Panc1 (cell line): ENCODE measurements at regions not wholly inside any gene's neighbourhood (a gene's known extent, or its start where the extent isn't known, plus 50 kb on each side); places are given as distances from the start of the nearest gene placed in this dataset.

Source experiments
- ATAC-seq: fragments of 200-7000 bp; cut with Tn5 transposase; 2 replicates; pipeline ENCODE4 v1.9.1; 2020; ENCODE audit warnings: mild to moderate bottlenecking, moderate library complexity
- BruUV-seq: library from RNA; stranded (reverse); fragments of 400-500 nt; replicated peaks from 2 replicates; lab custom pipeline; 2021; lab: Mats Ljungman, UMichigan
- CTCF ChIA-PET: fragments of 300-600 bp; sonication (Branson Sonifier 250); formaldehyde crosslinking; loops from one replicate; lab custom pipeline; 2022; ENCODE audit warnings: antibody characterized with exemption; lab: Charles Lee
- POLR2A ChIA-PET: fragments of 300-600 bp; sonication (Branson Sonifier 250); formaldehyde crosslinking; loops from one replicate; lab custom pipeline; 2022; ENCODE audit warnings: antibody characterized with exemption; lab: Charles Lee
- DNase-seq: peaks from one replicate; pipeline ENCODE4 v3.0.0-alpha.2; 2010; ENCODE audit warnings: low read depth, low spot score
- H3K27ac ChIP-seq: 2 replicates; pipeline ENCODE4 v1.5.1; 2011; ENCODE audit warnings: mild to moderate bottlenecking, low read length, inconsistent platforms
- H3K27me3 ChIP-seq: fragments of 200-500 bp; sonication (Bioruptor generic); 2 replicates; pipeline ENCODE4 v1.6.0; 2014; ENCODE audit warnings: low read length, inconsistent platforms; ENCODE audit not compliant: control insufficient read depth, insufficient read depth
- H3K36me3 ChIP-seq: fragments of 200-500 bp; sonication (Bioruptor generic); 2 replicates; pipeline ENCODE4 v1.5.1; 2014; ENCODE audit warnings: inconsistent platforms, mild to moderate bottlenecking, low read length, moderate library complexity; ENCODE audit not compliant: control insufficient read depth, insufficient read depth
- H3K4me1 ChIP-seq: 2 replicates; pipeline ENCODE4 v1.5.1; 2011; ENCODE audit warnings: inconsistent platforms, mild to moderate bottlenecking, low read length, moderate library complexity; ENCODE audit not compliant: control insufficient read depth, insufficient read depth
- H3K4me3 ChIP-seq, 2 experiments: 2 replicates each; pipeline ENCODE4 v1.5.1; 2011 to 2012; ENCODE audit warnings: low read depth in 2 of 2, low read length in 2 of 2, mild to moderate bottlenecking in 2 of 2, inconsistent platforms in 1 of 2, moderate library complexity in 1 of 2
- H3K9me3 ChIP-seq: fragments of 200-500 bp; sonication (Bioruptor generic); 2 replicates; pipeline ENCODE4 v1.5.1; 2014; ENCODE audit warnings: low read depth, mild to moderate bottlenecking, inconsistent platforms, low read length, moderate library complexity; ENCODE audit not compliant: control insufficient read depth, insufficient read depth
- POLR2AphosphoS5 ChIP-seq: IDR thresholded peaks from 2 replicates; pipeline ENCODE4 v1.6.1; 2012; ENCODE audit warnings: mild to moderate bottlenecking, low read depth, low read length, moderate library complexity
- REST ChIP-seq, 2 experiments: IDR thresholded peaks; 2 replicates each; pipeline ENCODE4 v1.6.1; 2011 to 2012; ENCODE audit warnings: low read depth in 2 of 2, control low read depth in 1 of 2, low read length in 1 of 2, mild to moderate bottlenecking in 1 of 2, moderate library complexity in 1 of 2; ENCODE audit not compliant: insufficient read depth in 1 of 2
- SIN3A ChIP-seq: IDR thresholded peaks from 2 replicates; pipeline ENCODE4 v1.6.1; 2012; ENCODE audit warnings: low read depth, mild to moderate bottlenecking, low read length, moderate library complexity, borderline replicate concordance; ENCODE audit not compliant: insufficient read depth
- TCF7L2 ChIP-seq: IDR thresholded peaks from 2 replicates; pipeline ENCODE4 v1.6.1; 2011; ENCODE audit warnings: mild to moderate bottlenecking, low read depth, low read length, inconsistent platforms
- in situ Hi-C: cut with HindIII; loops from 2 replicates; pipeline ENCODE4 v1.10.0; 2016; ENCODE audit warnings: low sequenced_read_pairs, low pct_unique_long_range_greater_than_20kb
- intact Hi-C: fragments of 100-400 bp; cut with micrococcal nuclease; formaldehyde crosslinking; loops from one replicate; pipeline ENCODE4 v1.10.0; 2022; ENCODE audit not compliant: unreplicated experiment
- TF ChIP-seq, protein P1 (sequence below): fragments of 450-650 bp; IDR thresholded peaks from 2 replicates; pipeline ENCODE4 v1.5.1; 2017; ENCODE audit warnings: mild to moderate bottlenecking

GRCh38 chr2:16008331-16008850 lies 68.0 kb downstream of the MYCN start:
- Histone ChIP-seq H3K36me3 (no peaks in the 10 kb centered on the region), H3K27me3 (peaks cover under 1% of the 10 kb centered on the region; the same call in 1 of the 2 replicates), H3K27ac (no peak overlapping the region), H3K4me1 (no peaks in the 10 kb centered on the region), H3K9me3 (no peaks in the 10 kb centered on the region), H3K4me3 (no peak overlapping the region)
- no peak for ATAC-seq
- BruUV-seq = no TSS peak
- no peak for TF ChIP-seq TCF7L2
- TF ChIP-seq SIN3A = no peak
- TF ChIP-seq REST (IDR thresholded peaks at IDR 0.05; ENCODE audit: insufficient read depth in 1 of 2, low read depth in 2 of 2, low read length in 1 of 2) = no peak
- TF ChIP-seq POLR2AphosphoS5 = no peak
- TF ChIP-seq, protein P1, sequence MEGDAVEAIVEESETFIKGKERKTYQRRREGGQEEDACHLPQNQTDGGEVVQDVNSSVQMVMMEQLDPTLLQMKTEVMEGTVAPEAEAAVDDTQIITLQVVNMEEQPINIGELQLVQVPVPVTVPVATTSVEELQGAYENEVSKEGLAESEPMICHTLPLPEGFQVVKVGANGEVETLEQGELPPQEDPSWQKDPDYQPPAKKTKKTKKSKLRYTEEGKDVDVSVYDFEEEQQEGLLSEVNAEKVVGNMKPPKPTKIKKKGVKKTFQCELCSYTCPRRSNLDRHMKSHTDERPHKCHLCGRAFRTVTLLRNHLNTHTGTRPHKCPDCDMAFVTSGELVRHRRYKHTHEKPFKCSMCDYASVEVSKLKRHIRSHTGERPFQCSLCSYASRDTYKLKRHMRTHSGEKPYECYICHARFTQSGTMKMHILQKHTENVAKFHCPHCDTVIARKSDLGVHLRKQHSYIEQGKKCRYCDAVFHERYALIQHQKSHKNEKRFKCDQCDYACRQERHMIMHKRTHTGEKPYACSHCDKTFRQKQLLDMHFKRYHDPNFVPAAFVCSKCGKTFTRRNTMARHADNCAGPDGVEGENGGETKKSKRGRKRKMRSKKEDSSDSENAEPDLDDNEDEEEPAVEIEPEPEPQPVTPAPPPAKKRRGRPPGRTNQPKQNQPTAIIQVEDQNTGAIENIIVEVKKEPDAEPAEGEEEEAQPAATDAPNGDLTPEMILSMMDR = no peak
- intact Hi-C loops = no loop called here
- no peak for DNase-seq
- ChIA-PET POLR2A (no interaction called here), CTCF (no interaction called here)
- in situ Hi-C loops = no loop called here

- in situ Hi-C loops = no loop called here
- CTCF ChIA-PET = no interaction called here
Measured at GRCh38 chr2:16007167-16007934, 67.0 kb downstream of the MYCN start.

More at GRCh38 chr2:16007167-16007934, 67.0 kb downstream of the MYCN start:
- no peaks in the 10 kb centered on the region for H3K9me3 ChIP-seq
- no TSS peak for BruUV-seq
- POLR2A ChIA-PET = no interaction called here
- DNase-seq (no peak), ATAC-seq (no peak)
- H3K27me3 ChIP-seq = no peaks in the 10 kb centered on the region; the same call in 1 of the 2 replicates
- no peak for TF ChIP-seq POLR2AphosphoS5
- no peak for TF ChIP-seq REST (IDR thresholded peaks at IDR 0.05; ENCODE audit: insufficient read depth in 1 of 2, low read depth in 2 of 2, low read length in 1 of 2)
- TF ChIP-seq, protein P1 = no peak
- no peak overlapping the region for H3K27ac ChIP-seq
- no peaks in the 10 kb centered on the region for H3K4me1 ChIP-seq
- no peak overlapping the region for H3K4me3 ChIP-seq
- H3K36me3 ChIP-seq = no peaks in the 10 kb centered on the region
- intact Hi-C loops = no loop called here
